HG03175 (cell line): ENCODE measurements at regions not wholly inside any gene's neighbourhood (a gene's known extent, or its start where the extent isn't known, plus 50 kb on each side); places are given as distances from the start of the nearest gene placed in this dataset.
"Not testable (repeated sequence)": the region's sequence is repeated elsewhere in the genome, so short reads cannot be mapped to it uniquely, and the experiment has no call there.

Experiments
- ATAC-seq: cut with Tn5 transposase; IDR thresholded peaks from one replicate; pipeline ENCODE4 v1.9.1; 2021; ENCODE audit warnings: mild to moderate bottlenecking, moderate library complexity; ENCODE audit not compliant: unreplicated experiment

GRCh38 chr6:8825726-8826125, 390.4 kb upstream of the SLC35B3 start:
- ATAC-seq: no peak

GRCh38 chr6:8821981-8822381, 386.6 kb upstream of the SLC35B3 start:
- no peak for ATAC-seq

GRCh38 chr6:8820313-8820712, 385.0 kb upstream of the SLC35B3 start:
- ATAC-seq: no peak

GRCh38 chr6:8819446-8819845, 384.1 kb upstream of the SLC35B3 start:
- no peak for ATAC-seq

- no peak for ATAC-seq
Measured at GRCh38 chr6:8814440-8815000, 379.2 kb upstream of the SLC35B3 start.

GRCh38 chr6:8810325-8810724, 375.0 kb upstream of the SLC35B3 start:
- ATAC-seq: no peak

- no peak for ATAC-seq
Measured at GRCh38 chr6:8809662-8810061, 374.3 kb upstream of the SLC35B3 start.

- no peak for ATAC-seq
Measured at GRCh38 chr6:8803181-8803760, 367.9 kb upstream of the SLC35B3 start.

- not testable (repeated sequence) for ATAC-seq
Measured at GRCh38 chr6:8802397-8802796, 367.1 kb upstream of the SLC35B3 start.

GRCh38 chr6:8794420-8794819, 359.1 kb upstream of the SLC35B3 start:
- no peak for ATAC-seq

- ATAC-seq: no peak
Measured at GRCh38 chr6:8789878-8790277, 354.5 kb upstream of the SLC35B3 start.

- ATAC-seq: no peak
Measured at GRCh38 chr6:8785223-8785622, 349.9 kb upstream of the SLC35B3 start.

GRCh38 chr6:8783191-8783590, 347.8 kb upstream of the SLC35B3 start:
- ATAC-seq: no peak

- ATAC-seq: no peak
Measured at GRCh38 chr6:8780653-8781052, 345.3 kb upstream of the SLC35B3 start.

- ATAC-seq: no peak
Measured at GRCh38 chr6:8764733-8765132, 329.4 kb upstream of the SLC35B3 start.

GRCh38 chr6:8760951-8761350, 325.6 kb upstream of the SLC35B3 start:
- no peak for ATAC-seq

- no peak for ATAC-seq
Measured at GRCh38 chr6:8758412-8758811, 323.1 kb upstream of the SLC35B3 start.

GRCh38 chr6:8750627-8751026, 315.3 kb upstream of the SLC35B3 start:
- no peak for ATAC-seq

GRCh38 chr6:8749465-8749864, 314.1 kb upstream of the SLC35B3 start:
- ATAC-seq: no peak

GRCh38 chr6:8743170-8743745, 307.9 kb upstream of the SLC35B3 start:
- peak; percentile 91 for ATAC-seq

- no peak for ATAC-seq
Measured at GRCh38 chr6:8739454-8739853, 304.1 kb upstream of the SLC35B3 start.

- no peak for ATAC-seq
Measured at GRCh38 chr6:8738951-8739350, 303.6 kb upstream of the SLC35B3 start.
